ENCODE measurements at regions not wholly inside any gene's neighbourhood (a gene's known extent, or its start where the extent isn't known, plus 50 kb on each side); places are given as distances from the start of the nearest gene placed in this dataset.

GRCh38 chr12:92529944-92530343 is 172.8 kb upstream of the PLEKHG7 start (continued):
- TF ChIP-seq USF2 (IDR thresholded peaks at IDR 0.05; ENCODE audit: borderline replicate concordance, low read depth, low read length) (no peak), FOXJ3 (CRISPR knock-in tag; IDR thresholded peaks at IDR 0.05) (no peak), NFIC (IDR thresholded peaks at IDR 0.05; ENCODE audit: borderline replicate concordance) (no peak), RCOR1 (IDR thresholded peaks at IDR 0.05; ENCODE audit: low read length) (no peak), TEAD4 (IDR thresholded peaks at IDR 0.05; ENCODE audit: borderline replicate concordance, insufficient read depth) (no peak), TCF12 (IDR thresholded peaks at IDR 0.05) (no peak)

- H3K9me2 ChIP-seq, result no peaks in the 10 kb centered on the region
- H3K4me1 ChIP-seq (ENCODE audit: control insufficient read depth in 1 of 2, insufficient read depth in 2 of 2, low read depth in 1 of 2, low read length in 1 of 2), result no peaks in the 10 kb centered on the region
- H3K36me3 ChIP-seq (replicated peaks in 1 of 2; ENCODE audit: control insufficient read depth in 1 of 2, insufficient read depth in 2 of 2, low read length in 1 of 2), result no peaks in the 10 kb centered on the region
- H3K9me3 ChIP-seq, result no peaks in the 10 kb centered on the region
- CTCF ChIA-PET, result no interaction called here
- H4K20me1 ChIP-seq (ENCODE audit: insufficient read depth), result no peaks in the 10 kb centered on the region
- H3K4me3 ChIP-seq (ENCODE audit: low read depth in 2 of 2, low read length in 1 of 2), result no peak overlapping the region
- no peak overlapping the region for H2AFZ ChIP-seq (ENCODE audit: low read depth)
- 76% methylated on average over 3 of the region's 3 CpGs for whole genome bisulfite sequencing (ENCODE audit: low lambda C conversion rate)
- no peak overlapping the region for H3K4me2 ChIP-seq
- no peak for DNase-seq
- POLR2A ChIA-PET, result no interaction called here
- H3K9ac ChIP-seq, result no peak overlapping the region
- H3K27ac ChIP-seq (ENCODE audit: low read depth in 2 of 2, low read length in 1 of 2), result no peak overlapping the region
- TF ChIP-seq SIN3A (IDR thresholded peaks at IDR 0.05; ENCODE audit: borderline replicate concordance, low read depth, low read length) (no peak), TAF1 (IDR thresholded peaks at IDR 0.05; ENCODE audit: borderline replicate concordance, low read depth, low read length) (no peak), ZBTB33 (IDR thresholded peaks at IDR 0.05; ENCODE audit: borderline replicate concordance, low read depth) (no peak), ELF1 (IDR thresholded peaks at IDR 0.05) (no peak), FOXJ3 (CRISPR knock-in tag; IDR thresholded peaks at IDR 0.05) (no peak), FOSL2 (IDR thresholded peaks at IDR 0.05; ENCODE audit: borderline replicate concordance, low read depth) (no peak), CHD2 (IDR thresholded peaks at IDR 0.05; ENCODE audit: low read length, partially characterized antibody) (no peak), FOXM1 (IDR thresholded peaks at IDR 0.05; ENCODE audit: low read depth) (no peak), NFIC (IDR thresholded peaks at IDR 0.05; ENCODE audit: borderline replicate concordance) (no peak), RXRA (IDR thresholded peaks at IDR 0.05; ENCODE audit: borderline replicate concordance, low read depth) (no peak), IRF3 (IDR thresholded peaks at IDR 0.05; ENCODE audit: low read depth, low read length) (no peak), GATA2 (CRISPR knock-in tag; IDR thresholded peaks at IDR 0.05) (no peak), JUND (IDR thresholded peaks at IDR 0.05) (no peak)
- no peaks in the 10 kb centered on the region for H3F3A ChIP-seq (replicated peaks; ENCODE audit: insufficient read depth)
- no peaks in the 10 kb centered on the region for H3K27me3 ChIP-seq (ENCODE audit: insufficient read depth)
- H3K79me2 ChIP-seq (ENCODE audit: insufficient read depth), result no peaks in the 10 kb centered on the region
These were observed 174.2 kb upstream of the PLEKHG7 start for GRCh38 chr12:92528586-92528985.
